Type B pancreatic cell (in vitro differentiated cells): ENCODE measurements at regions not wholly inside any gene's neighbourhood (a gene's known extent, or its start where the extent isn't known, plus 50 kb on each side); places are given as distances from the start of the nearest gene placed in this dataset.
"Not testable (repeated sequence)": the region's sequence is repeated elsewhere in the genome, so short reads cannot be mapped to it uniquely, and the experiment has no call there.

ENCODE experiments used
- DNase-seq: peaks from one replicate; pipeline ENCODE4 v3.0.0; 2021; ENCODE audit warnings: mixed read lengths; ENCODE audit not compliant: unreplicated experiment; ENCODE audit errors: extremely low spot score
- H3K27ac Mint-ChIP-seq: 2 replicates; pipeline ENCODE4 v1.8.0; 2021; ENCODE audit warnings: mild to moderate bottlenecking, mixed read lengths
- H3K27me3 Mint-ChIP-seq: 2 replicates; pipeline ENCODE4 v1.8.0; 2021; ENCODE audit warnings: mixed read lengths
- H3K36me3 Mint-ChIP-seq: 2 replicates; pipeline ENCODE4 v1.8.0; 2021; ENCODE audit warnings: mixed read lengths
- H3K4me1 Mint-ChIP-seq: one replicate; pipeline ENCODE4 v1.8.0; 2021; ENCODE audit warnings: mixed read lengths; ENCODE audit not compliant: unreplicated experiment
- H3K4me3 Mint-ChIP-seq: 2 replicates; pipeline ENCODE4 v1.8.0; 2021; ENCODE audit warnings: mild to moderate bottlenecking, mixed read lengths
- H3K9me3 Mint-ChIP-seq: 2 replicates; pipeline ENCODE4 v1.8.0; 2021; ENCODE audit warnings: mixed read lengths
- CTCF ChIP-seq: fragments of 200-600 bp; sonication (generic); conservative IDR thresholded peaks from 2 replicates; pipeline ENCODE4 v1.5.0; 2021; ENCODE audit warnings: antibody characterized with exemption, mild to moderate bottlenecking

- Mint-ChIP-seq H3K27ac (no peak overlapping the region), H3K9me3 (no peaks in the 10 kb centered on the region), H3K4me1 (no peaks in the 10 kb centered on the region), H3K27me3 (no peaks in the 10 kb centered on the region), H3K36me3 (no peaks in the 10 kb centered on the region), H3K4me3 (no peak overlapping the region)
- no peak for DNase-seq
- peak; percentile 34 for TF ChIP-seq CTCF
Observed at GRCh38 chr7:156503196-156503595, 137.4 kb upstream of the RNF32 start.

GRCh38 chr7:156501815-156502214 lies 138.8 kb upstream of the RNF32 start:
- not testable (repeated sequence) for H3K36me3 Mint-ChIP-seq, H3K4me1 Mint-ChIP-seq, H3K4me3 Mint-ChIP-seq, H3K9me3 Mint-ChIP-seq, H3K27me3 Mint-ChIP-seq, DNase-seq, H3K27ac Mint-ChIP-seq

- no peaks in the 10 kb centered on the region for H3K36me3 Mint-ChIP-seq
Observed at GRCh38 chr7:156499247-156499881, 141.2 kb upstream of the RNF32 start.

GRCh38 chr7:156497776-156498509 lies 142.6 kb upstream of the RNF32 start:
- no peak for TF ChIP-seq CTCF
- no peak for DNase-seq
- Mint-ChIP-seq H3K4me1 (no peaks in the 10 kb centered on the region), H3K4me3 (no peak overlapping the region), H3K36me3 (no peaks in the 10 kb centered on the region), H3K9me3 (no peaks in the 10 kb centered on the region), H3K27ac (no peak overlapping the region), H3K27me3 (peaks cover 3% of the 10 kb centered on the region)

More at GRCh38 chr7:156499247-156499881, 141.2 kb upstream of the RNF32 start:
- no peak for DNase-seq
- Mint-ChIP-seq H3K4me1 (no peaks in the 10 kb centered on the region), H3K27ac (no peak overlapping the region), H3K9me3 (no peaks in the 10 kb centered on the region), H3K4me3 (no peak overlapping the region), H3K27me3 (peaks cover 3% of the 10 kb centered on the region)
- no peak for TF ChIP-seq CTCF

- Mint-ChIP-seq H3K9me3 (no peaks in the 10 kb centered on the region), H3K27ac (no peak overlapping the region), H3K4me3 (no peak overlapping the region), H3K36me3 (no peaks in the 10 kb centered on the region), H3K27me3 (peaks cover 7% of the 10 kb centered on the region), H3K4me1 (no peaks in the 10 kb centered on the region)
- TF ChIP-seq CTCF, result no peak
- no peak for DNase-seq
Observed at GRCh38 chr7:156496865-156497264, 143.7 kb upstream of the RNF32 start.

- Mint-ChIP-seq H3K4me1 (no peaks in the 10 kb centered on the region), H3K9me3 (no peaks in the 10 kb centered on the region), H3K4me3 (no peak overlapping the region), H3K27me3 (peaks cover 7% of the 10 kb centered on the region), H3K36me3 (no peaks in the 10 kb centered on the region), H3K27ac (no peak overlapping the region)
- TF ChIP-seq CTCF, result peak; percentile 26
- DNase-seq, result no peak
Observed at GRCh38 chr7:156496363-156496769, 144.2 kb upstream of the RNF32 start.
